ENCODE measurements at regions not wholly inside any gene's neighbourhood (a gene's known extent, or its start where the extent isn't known, plus 50 kb on each side); places are given as distances from the start of the nearest gene placed in this dataset.

- Histone ChIP-seq H3F3A (replicated peaks; ENCODE audit: insufficient read depth) (no peaks in the 10 kb centered on the region), H3K4me1 (ENCODE audit: control insufficient read depth in 1 of 2, insufficient read depth in 2 of 2, low read depth in 1 of 2, low read length in 1 of 2) (no peaks in the 10 kb centered on the region), H2AFZ (ENCODE audit: low read depth) (no peak overlapping the region), H3K4me3 (ENCODE audit: low read depth in 2 of 2, low read length in 1 of 2) (no peak overlapping the region), H3K27ac (ENCODE audit: low read depth in 2 of 2, low read length in 1 of 2) (no peak overlapping the region), H3K36me3 (replicated peaks in 1 of 2; ENCODE audit: control insufficient read depth in 1 of 2, insufficient read depth in 2 of 2, low read length in 1 of 2) (no peaks in the 10 kb centered on the region), H3K9ac (no peak overlapping the region), H3K79me2 (ENCODE audit: insufficient read depth) (no peaks in the 10 kb centered on the region), H3K9me3 (peaks cover 6% of the 10 kb centered on the region; the same call in 1 of the 2 replicates), H4K20me1 (ENCODE audit: insufficient read depth) (no peaks in the 10 kb centered on the region), H3K27me3 (ENCODE audit: insufficient read depth) (no peaks in the 10 kb centered on the region), H3K4me2 (no peak overlapping the region), H3K9me2 (no peaks in the 10 kb centered on the region)
- CTCF ChIA-PET, result no interaction called here
- no peak for TF ChIP-seq TEAD4 (IDR thresholded peaks at IDR 0.05; ENCODE audit: borderline replicate concordance, insufficient read depth)
- no peak for TF ChIP-seq MEF2A (IDR thresholded peaks at IDR 0.05; ENCODE audit: borderline replicate concordance, low read depth)
- no peak for TF ChIP-seq USF2 (IDR thresholded peaks at IDR 0.05; ENCODE audit: borderline replicate concordance, low read depth, low read length)
- TF ChIP-seq, protein P1, sequence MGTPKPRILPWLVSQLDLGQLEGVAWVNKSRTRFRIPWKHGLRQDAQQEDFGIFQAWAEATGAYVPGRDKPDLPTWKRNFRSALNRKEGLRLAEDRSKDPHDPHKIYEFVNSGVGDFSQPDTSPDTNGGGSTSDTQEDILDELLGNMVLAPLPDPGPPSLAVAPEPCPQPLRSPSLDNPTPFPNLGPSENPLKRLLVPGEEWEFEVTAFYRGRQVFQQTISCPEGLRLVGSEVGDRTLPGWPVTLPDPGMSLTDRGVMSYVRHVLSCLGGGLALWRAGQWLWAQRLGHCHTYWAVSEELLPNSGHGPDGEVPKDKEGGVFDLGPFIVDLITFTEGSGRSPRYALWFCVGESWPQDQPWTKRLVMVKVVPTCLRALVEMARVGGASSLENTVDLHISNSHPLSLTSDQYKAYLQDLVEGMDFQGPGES (IDR thresholded peaks at IDR 0.05; ENCODE audit: low read depth, low read length), result no peak
- TF ChIP-seq EP300 (IDR thresholded peaks at IDR 0.05; ENCODE audit: borderline replicate concordance in 1 of 2, low read depth in 1 of 2, low read length in 1 of 2), result no peak
- TF ChIP-seq CTCF (IDR thresholded peaks at IDR 0.05), result no peak
- TF ChIP-seq, protein P2, sequence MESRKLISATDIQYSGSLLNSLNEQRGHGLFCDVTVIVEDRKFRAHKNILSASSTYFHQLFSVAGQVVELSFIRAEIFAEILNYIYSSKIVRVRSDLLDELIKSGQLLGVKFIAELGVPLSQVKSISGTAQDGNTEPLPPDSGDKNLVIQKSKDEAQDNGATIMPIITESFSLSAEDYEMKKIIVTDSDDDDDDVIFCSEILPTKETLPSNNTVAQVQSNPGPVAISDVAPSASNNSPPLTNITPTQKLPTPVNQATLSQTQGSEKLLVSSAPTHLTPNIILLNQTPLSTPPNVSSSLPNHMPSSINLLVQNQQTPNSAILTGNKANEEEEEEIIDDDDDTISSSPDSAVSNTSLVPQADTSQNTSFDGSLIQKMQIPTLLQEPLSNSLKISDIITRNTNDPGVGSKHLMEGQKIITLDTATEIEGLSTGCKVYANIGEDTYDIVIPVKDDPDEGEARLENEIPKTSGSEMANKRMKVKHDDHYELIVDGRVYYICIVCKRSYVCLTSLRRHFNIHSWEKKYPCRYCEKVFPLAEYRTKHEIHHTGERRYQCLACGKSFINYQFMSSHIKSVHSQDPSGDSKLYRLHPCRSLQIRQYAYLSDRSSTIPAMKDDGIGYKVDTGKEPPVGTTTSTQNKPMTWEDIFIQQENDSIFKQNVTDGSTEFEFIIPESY (IDR thresholded peaks at IDR 0.05; ENCODE audit: borderline replicate concordance, low read depth), result no peak
- TF ChIP-seq RXRA (IDR thresholded peaks at IDR 0.05; ENCODE audit: borderline replicate concordance, low read depth), result no peak
- no peak for TF ChIP-seq MAX (IDR thresholded peaks at IDR 0.05; ENCODE audit: low read depth)
- DNase-seq, result no peak
- POLR2A ChIA-PET, result no interaction called here
Measured at GRCh38 chr6:90429713-90430112, 133.1 kb upstream of the BACH2 start.

GRCh38 chr6:90428514-90428913, 131.9 kb upstream of the BACH2 start:
- CTCF ChIA-PET, result interaction anchor here (0.9 to 1.3 kb wide), 2 partner anchors 31 to 488 kb away, joined by 3 to 4 read pairs; no protein-coding TSS in a partner anchor
- no peak overlapping the region for H3K4me2 ChIP-seq
- H2AFZ ChIP-seq (ENCODE audit: low read depth), result no peak overlapping the region
- no peak overlapping the region for H3K9ac ChIP-seq
- H3K4me3 ChIP-seq (ENCODE audit: low read depth in 2 of 2, low read length in 1 of 2), result no peak overlapping the region
- H3F3A ChIP-seq (replicated peaks; ENCODE audit: insufficient read depth), result no peaks in the 10 kb centered on the region
- H3K9me3 ChIP-seq, result peaks cover 6% of the 10 kb centered on the region; the same call in 1 of the 2 replicates
- no peak overlapping the region for H3K27ac ChIP-seq (ENCODE audit: low read depth in 2 of 2, low read length in 1 of 2)
- TF ChIP-seq TAF1 (IDR thresholded peaks at IDR 0.05; ENCODE audit: borderline replicate concordance, low read depth, low read length), result no peak
- TF ChIP-seq TEAD4 (IDR thresholded peaks at IDR 0.05; ENCODE audit: borderline replicate concordance, insufficient read depth), result no peak
- no peak for TF ChIP-seq JUND (IDR thresholded peaks at IDR 0.05)
- no peak for TF ChIP-seq RXRA (IDR thresholded peaks at IDR 0.05; ENCODE audit: borderline replicate concordance, low read depth)
- TF ChIP-seq CTCF (IDR thresholded peaks at IDR 0.05), result no peak
- TF ChIP-seq NRF1 (IDR thresholded peaks at IDR 0.05; ENCODE audit: low read depth, low read length), result no peak
- no peak for TF ChIP-seq EZH2phosphoT487 (IDR thresholded peaks at IDR 0.05; ENCODE audit: borderline replicate concordance, low read depth)
- TF ChIP-seq, protein P3, sequence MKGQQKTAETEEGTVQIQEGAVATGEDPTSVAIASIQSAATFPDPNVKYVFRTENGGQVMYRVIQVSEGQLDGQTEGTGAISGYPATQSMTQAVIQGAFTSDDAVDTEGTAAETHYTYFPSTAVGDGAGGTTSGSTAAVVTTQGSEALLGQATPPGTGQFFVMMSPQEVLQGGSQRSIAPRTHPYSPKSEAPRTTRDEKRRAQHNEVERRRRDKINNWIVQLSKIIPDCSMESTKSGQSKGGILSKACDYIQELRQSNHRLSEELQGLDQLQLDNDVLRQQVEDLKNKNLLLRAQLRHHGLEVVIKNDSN (IDR thresholded peaks at IDR 0.05; ENCODE audit: borderline replicate concordance, low read depth), result no peak
- POLR2A ChIA-PET, result no interaction called here
- 14% methylated on average over 1 of the region's 1 CpG for whole genome bisulfite sequencing (ENCODE audit: low lambda C conversion rate)
- H3K79me2 ChIP-seq (ENCODE audit: insufficient read depth), result no peaks in the 10 kb centered on the region
- no peak for DNase-seq
- H3K36me3 ChIP-seq (replicated peaks in 1 of 2; ENCODE audit: control insufficient read depth in 1 of 2, insufficient read depth in 2 of 2, low read length in 1 of 2), result no peaks in the 10 kb centered on the region
- no peaks in the 10 kb centered on the region for H3K9me2 ChIP-seq
- H4K20me1 ChIP-seq (ENCODE audit: insufficient read depth), result no peaks in the 10 kb centered on the region
- H3K27me3 ChIP-seq (ENCODE audit: insufficient read depth), result no peaks in the 10 kb centered on the region
- H3K4me1 ChIP-seq (ENCODE audit: control insufficient read depth in 1 of 2, insufficient read depth in 2 of 2, low read depth in 1 of 2, low read length in 1 of 2), result no peaks in the 10 kb centered on the region
